NCI-H510A treated with DMSO at 0.1 percent for 48 hours (cell line): ENCODE measurements at regions not wholly inside any gene's neighbourhood (a gene's known extent, or its start where the extent isn't known, plus 50 kb on each side); places are given as distances from the start of the nearest gene placed in this dataset.
"Not testable (repeated sequence)": the region's sequence is repeated elsewhere in the genome, so short reads cannot be mapped to it uniquely, and the experiment has no call there.

Source experiments
- DNase-seq: peaks from one replicate; lab custom pipeline; 2025; lab: John Stamatoyannopoulos, UW

GRCh38 chr5:4019009-4019769, 423.6 kb downstream of the IRX1 start:
- DNase-seq, result no peak

DNA sequence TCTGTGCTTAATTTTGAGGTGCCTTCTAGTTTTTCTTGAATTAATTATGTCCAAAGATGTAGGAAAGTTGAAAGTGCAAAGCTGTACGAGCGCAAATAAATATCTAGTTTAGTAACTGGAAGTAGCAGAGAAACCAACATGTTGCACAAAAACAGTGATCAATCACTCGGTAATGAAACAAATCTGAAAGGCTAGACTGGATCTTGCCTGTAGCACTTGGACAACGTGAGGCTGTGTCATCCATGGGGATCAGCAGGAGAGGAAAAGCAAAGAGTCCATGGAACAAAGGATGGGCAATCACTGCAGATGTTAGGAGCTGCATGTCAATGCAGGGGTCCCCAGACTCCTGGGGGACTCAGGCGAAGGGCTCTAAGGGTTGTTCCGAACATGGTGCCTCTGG, 424.2 kb downstream of the IRX1 start:
- no peak for DNase-seq

DNA sequence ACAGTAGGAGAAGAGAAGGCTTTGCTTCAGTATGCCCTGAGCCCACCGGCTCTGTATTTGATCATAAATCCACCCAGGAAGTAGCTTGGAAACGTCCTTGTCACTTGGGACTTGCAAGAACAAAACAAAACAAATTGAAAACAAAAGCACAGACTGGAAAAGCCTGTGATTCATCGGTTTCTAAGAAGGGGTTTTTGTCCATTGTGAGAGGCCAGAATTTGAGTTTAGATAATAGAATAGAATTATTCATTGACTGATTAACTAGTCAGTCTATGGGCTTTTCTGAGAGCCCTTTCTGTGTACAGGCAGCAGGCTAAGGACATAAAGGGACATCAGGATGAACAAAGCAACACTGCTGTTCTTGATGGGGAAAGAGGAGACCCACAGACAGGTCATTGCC, 424.8 kb downstream of the IRX1 start:
- DNase-seq, result no peak

- no peak for DNase-seq
These were observed 426.5 kb downstream of the IRX1 start for GRCh38 chr5:4022056-4022670.

DNA sequence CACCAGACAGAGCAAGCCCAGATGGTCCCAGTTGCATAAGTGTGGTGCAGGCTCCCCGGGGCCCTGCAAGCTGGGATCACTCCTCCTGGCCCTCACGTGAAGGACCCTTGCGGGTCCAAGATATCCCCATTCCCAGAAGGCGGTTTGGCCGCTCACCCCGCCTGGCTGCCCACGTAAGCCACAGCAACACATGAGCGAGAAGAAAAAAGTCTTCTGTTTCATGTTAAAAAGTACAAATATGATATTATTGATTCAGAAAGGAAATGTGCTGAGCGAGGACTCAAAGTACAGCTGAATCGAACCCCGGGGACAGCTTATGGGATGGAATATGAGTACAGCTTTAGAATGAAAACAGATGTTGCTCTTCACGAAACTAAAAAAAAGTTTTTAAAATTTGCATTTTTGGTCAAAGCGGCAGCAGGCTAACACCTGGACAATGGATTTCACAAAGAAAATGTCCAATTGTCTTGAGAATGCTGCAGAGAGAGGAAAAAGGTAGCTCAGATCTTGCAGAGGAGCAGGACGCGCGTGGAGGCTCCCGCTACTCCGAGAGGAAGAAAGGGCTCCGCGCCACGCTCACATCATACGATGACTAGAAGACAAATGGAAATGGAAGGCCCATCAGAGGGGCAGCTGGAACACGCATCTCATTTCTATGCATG, 427.6 kb downstream of the IRX1 start:
- DNase-seq, result no peak

DNA sequence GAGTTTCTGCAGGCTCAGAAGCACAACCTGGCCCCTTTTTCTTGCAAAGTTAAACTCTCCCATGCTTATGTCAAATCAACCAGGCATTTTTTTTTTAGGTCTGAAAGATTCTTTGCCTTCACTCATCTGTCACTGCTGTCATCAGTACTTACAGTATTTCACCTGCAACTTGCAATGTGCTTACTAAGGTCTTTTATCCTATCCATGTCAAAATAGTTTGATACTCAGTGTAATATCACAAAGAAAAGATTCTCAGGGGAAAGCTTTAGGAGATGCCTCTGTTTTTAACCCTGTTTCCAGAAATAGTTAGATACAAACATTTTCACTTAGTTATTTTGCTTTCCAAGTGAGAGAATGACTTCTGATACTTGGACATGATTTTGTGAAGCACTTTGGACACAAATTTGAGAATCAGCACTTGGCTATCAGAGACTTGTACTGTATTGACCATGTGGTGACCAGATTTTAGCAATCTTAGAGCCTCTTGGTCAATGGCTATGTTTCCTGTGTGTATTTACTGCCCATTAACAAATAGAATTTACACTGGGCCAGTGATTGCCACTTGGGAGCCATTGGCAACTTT, 428.2 kb downstream of the IRX1 start:
- DNase-seq, result no peak

- no peak for DNase-seq
These were observed 431.6 kb downstream of the IRX1 start for GRCh38 chr5:4027088-4027734.

DNA sequence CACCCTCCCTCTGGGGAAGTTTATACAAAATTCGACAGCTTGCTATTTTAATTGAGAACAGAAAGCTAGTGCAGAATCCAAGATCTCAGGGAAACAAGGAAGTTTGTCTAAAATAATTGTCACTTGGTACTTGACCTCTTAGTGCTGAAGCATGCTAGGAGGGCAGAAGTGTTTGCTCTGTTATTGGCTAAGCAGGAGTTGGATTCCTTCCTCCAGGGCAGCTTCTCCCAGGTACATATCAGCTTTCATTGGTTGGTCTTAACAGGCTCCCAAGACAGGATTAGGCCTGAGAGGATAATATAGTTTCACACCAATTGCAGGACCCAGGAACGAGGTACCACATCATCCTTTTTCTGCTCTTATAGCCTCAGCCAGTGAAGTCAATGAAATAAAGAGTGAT, 432.8 kb downstream of the IRX1 start:
- no peak for DNase-seq

DNA sequence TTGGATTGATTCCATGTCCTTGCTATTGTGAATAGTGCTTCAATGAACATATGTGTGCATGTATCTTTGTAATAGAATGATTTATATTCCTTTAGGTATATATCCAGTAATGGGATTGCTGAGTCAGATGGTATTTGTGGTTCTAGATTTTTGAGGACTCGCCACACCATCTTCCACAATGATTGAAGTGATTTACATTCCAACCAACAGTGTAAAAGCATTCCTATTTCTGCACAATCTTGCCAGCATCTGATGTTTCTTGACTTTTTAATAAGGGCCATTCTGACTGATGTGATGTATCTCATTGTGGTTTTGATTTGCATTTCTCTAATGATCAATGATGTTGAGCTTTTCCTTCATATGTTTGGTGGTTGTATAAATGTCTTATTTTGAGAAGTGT, 437.9 kb downstream of the IRX1 start:
- DNase-seq, result not testable (repeated sequence)

DNA sequence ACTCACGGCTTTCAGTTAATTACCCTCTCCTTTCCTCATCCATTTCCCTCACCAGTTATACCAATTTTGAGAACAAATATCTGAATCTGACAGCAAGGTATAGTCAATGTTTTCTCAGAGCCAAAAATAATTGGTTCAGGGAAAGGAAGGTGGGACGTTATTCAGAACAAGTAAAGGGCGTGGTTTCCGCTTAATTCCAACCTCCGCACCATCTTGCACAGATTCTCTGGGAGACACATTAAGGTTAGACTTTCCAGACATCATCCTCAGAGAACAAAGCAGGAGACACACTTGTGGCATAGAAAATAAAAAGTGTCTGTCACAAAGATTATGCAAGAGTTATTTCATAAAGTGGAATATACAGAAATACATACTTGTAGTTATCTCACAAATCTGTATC, 441.2 kb downstream of the IRX1 start:
- DNase-seq, result no peak

DNA sequence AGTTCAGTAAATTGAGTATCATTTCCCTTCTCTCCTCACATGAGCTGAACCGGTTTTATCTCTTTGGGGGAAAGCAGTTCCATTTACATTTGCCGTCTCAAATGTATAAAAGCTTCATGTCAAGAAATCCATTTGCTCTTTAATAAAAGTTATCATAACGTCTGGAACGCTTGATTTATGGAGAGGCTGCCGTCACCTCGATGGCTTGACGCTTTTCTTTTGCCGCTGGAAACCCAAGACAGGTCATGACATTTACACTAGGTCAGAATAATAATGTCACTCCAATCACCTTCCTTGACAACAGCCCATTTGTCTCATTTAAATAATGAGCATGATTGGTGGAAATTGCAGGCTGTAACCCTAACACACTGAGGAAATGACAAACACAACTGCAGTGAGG, 443.4 kb downstream of the IRX1 start:
- DNase-seq, result no peak

GRCh38 chr5:4042311-4042710, 446.7 kb downstream of the IRX1 start:
- no peak for DNase-seq

GRCh38 chr5:4043135-4043534, 447.5 kb downstream of the IRX1 start:
- DNase-seq, result no peak

DNA sequence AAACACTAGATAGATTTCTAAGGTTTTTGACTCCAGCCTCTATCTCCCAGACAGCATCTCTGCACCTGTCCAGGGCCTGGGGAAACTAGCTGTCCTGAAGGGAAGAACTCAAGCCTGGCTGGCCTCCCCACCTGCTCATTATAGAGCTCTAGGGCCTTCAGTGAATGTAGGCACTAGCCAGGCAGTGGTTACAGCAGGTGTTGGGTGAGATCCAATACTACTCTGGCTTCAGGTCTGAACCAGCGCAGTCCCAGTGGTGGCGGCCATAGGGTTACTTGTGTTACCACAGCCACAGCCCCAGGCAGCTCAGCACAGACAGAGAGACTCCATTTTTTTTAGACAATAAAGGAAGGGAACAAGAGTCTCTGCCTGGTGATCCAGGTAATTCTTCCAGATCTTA, 449.2 kb downstream of the IRX1 start:
- no peak for DNase-seq

GRCh38 chr5:4048398-4048797, 452.8 kb downstream of the IRX1 start:
- DNase-seq, result no peak

DNA sequence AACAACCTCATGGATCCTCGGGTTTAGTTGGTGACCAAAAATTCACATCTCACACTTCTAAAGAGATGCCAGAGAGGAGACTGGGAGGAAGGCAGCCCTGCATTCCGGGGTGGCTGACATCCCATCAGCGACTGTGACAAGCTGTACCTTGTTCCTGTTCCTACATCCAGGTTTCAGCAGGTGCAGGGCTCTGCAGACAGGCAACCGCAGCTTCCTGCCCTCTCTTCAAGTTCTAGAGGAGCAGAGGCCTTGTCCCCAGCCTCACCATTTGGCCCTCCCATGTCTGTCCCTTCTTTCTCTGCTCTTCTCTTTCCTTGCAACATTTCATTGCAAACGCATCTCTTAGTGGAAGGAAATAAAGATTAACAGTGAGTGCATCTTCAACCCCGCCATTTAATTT, 454.6 kb downstream of the IRX1 start:
- DNase-seq, result no peak

DNA sequence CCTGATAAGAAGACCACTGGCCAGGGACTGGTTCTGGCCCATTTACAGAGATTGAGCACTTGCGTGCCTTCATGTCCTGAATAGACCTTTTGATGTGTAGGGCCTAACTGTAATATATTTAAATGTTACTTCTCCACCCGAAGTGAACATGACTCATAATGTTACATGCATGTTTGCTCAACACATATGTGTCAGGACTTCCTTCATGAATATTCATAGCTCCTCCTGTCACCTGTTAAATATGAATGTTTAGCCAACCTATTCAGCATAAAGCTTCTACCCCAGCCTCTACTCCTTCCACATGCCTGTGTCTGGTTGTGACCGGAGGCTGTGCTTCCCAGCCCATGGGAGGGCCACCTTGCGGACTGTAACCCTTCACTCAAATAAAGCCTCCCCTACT, 457.5 kb downstream of the IRX1 start:
- DNase-seq, result no peak

GRCh38 chr5:4054092-4054491, 458.5 kb downstream of the IRX1 start:
- no peak for DNase-seq

- no peak for DNase-seq
These were observed 463.3 kb downstream of the IRX1 start for GRCh38 chr5:4058899-4059298.

GRCh38 chr5:4065472-4066320, 470.1 kb downstream of the IRX1 start:
- DNase-seq, result no peak

GRCh38 chr5:4068171-4068570, 472.5 kb downstream of the IRX1 start:
- DNase-seq, result no peak

- DNase-seq, result no peak
These were observed 482.9 kb downstream of the IRX1 start for GRCh38 chr5:4078544-4078943.
